Fibroblast of peridontal ligament (primary cell): ENCODE measurements at regions not wholly inside any gene's neighbourhood (a gene's known extent, or its start where the extent isn't known, plus 50 kb on each side); places are given as distances from the start of the nearest gene placed in this dataset.
"Not testable (repeated sequence)": the region's sequence is repeated elsewhere in the genome, so short reads cannot be mapped to it uniquely, and the experiment has no call there.

Experiments used
- DNase-seq: peaks from one replicate; pipeline ENCODE4 v3.0.0-alpha.2; 2010; ENCODE audit errors: extremely low read depth

GRCh38 chr5:122515210-122515609, 203.2 kb downstream of the SNCAIP start:
- DNase-seq = not testable (repeated sequence)

GRCh38 chr5:122515709-122516431, 203.8 kb downstream of the SNCAIP start:
- peak; percentile 88 for DNase-seq

GRCh38 chr5:122516432-122516743, 204.4 kb downstream of the SNCAIP start:
- DNase-seq = no peak

GRCh38 chr5:122517091-122517490, 205.1 kb downstream of the SNCAIP start:
- DNase-seq = no peak

- no peak for DNase-seq
Measured at GRCh38 chr5:122523776-122524175, 211.7 kb downstream of the SNCAIP start.

GRCh38 chr5:122527547-122527946, 215.5 kb downstream of the SNCAIP start:
- no peak for DNase-seq

- DNase-seq = peak; percentile 5
Measured at GRCh38 chr5:122532035-122532434, 220.0 kb downstream of the SNCAIP start.

GRCh38 chr5:122533825-122534224, 221.8 kb downstream of the SNCAIP start:
- no peak for DNase-seq

- DNase-seq = no peak
Measured at GRCh38 chr5:122534829-122535228, 222.8 kb downstream of the SNCAIP start.

- no peak for DNase-seq
Measured at GRCh38 chr5:122541388-122541787, 229.4 kb downstream of the SNCAIP start.

GRCh38 chr5:122545986-122546385, 228.9 kb upstream of the SNX2 start:
- no peak for DNase-seq

GRCh38 chr5:122547219-122547618, 227.7 kb upstream of the SNX2 start:
- no peak for DNase-seq

- DNase-seq = no peak
Measured at GRCh38 chr5:122547669-122548068, 227.2 kb upstream of the SNX2 start.

GRCh38 chr5:122559676-122560075, 215.2 kb upstream of the SNX2 start:
- DNase-seq = no peak

GRCh38 chr5:122561209-122561608, 213.7 kb upstream of the SNX2 start:
- DNase-seq = no peak

- no peak for DNase-seq
Measured at GRCh38 chr5:122565331-122565730, 209.5 kb upstream of the SNX2 start.

- peak; percentile 15 for DNase-seq
Measured at GRCh38 chr5:122576256-122577016, 198.4 kb upstream of the SNX2 start.

- no peak for DNase-seq
Measured at GRCh38 chr5:122581629-122582028, 193.3 kb upstream of the SNX2 start.

GRCh38 chr5:122584411-122585300, 190.2 kb upstream of the SNX2 start:
- DNase-seq = peak; percentile 29

GRCh38 chr5:122585371-122585770, 189.5 kb upstream of the SNX2 start:
- no peak for DNase-seq

GRCh38 chr5:122586351-122586750, 188.5 kb upstream of the SNX2 start:
- DNase-seq = peak; percentile 57

GRCh38 chr5:122591828-122592227, 183.1 kb upstream of the SNX2 start:
- DNase-seq = no peak
